ENCODE measurements at regions not wholly inside any gene's neighbourhood (a gene's known extent, or its start where the extent isn't known, plus 50 kb on each side); places are given as distances from the start of the nearest gene placed in this dataset.

- Mint-ChIP-seq H3K27me3 (no peaks in the 10 kb centered on the region), H3K9me3 (no peaks in the 10 kb centered on the region), H3K4me1 (peaks cover 39% of the 10 kb centered on the region), H3K36me3 (peaks cover 3% of the 10 kb centered on the region), H3K27ac (no peak overlapping the region), H3K4me3 (no peak overlapping the region)
Measured at GRCh38 chr21:35232545-35233176, 183.6 kb upstream of the RUNX1 start.

GRCh38 chr21:35231090-35231489 lies 182.0 kb upstream of the RUNX1 start:
- Mint-ChIP-seq H3K4me3 (no peak overlapping the region), H3K27me3 (no peaks in the 10 kb centered on the region), H3K4me1 (peaks cover 41% of the 10 kb centered on the region), H3K9me3 (no peaks in the 10 kb centered on the region), H3K27ac (no peak overlapping the region), H3K36me3 (peaks cover 3% of the 10 kb centered on the region)

GRCh38 chr21:35229290-35229689 lies 180.2 kb upstream of the RUNX1 start:
- Mint-ChIP-seq H3K4me3 (no peak overlapping the region), H3K36me3 (no peaks in the 10 kb centered on the region), H3K4me1 (peaks cover 36% of the 10 kb centered on the region), H3K27me3 (no peaks in the 10 kb centered on the region), H3K9me3 (no peaks in the 10 kb centered on the region), H3K27ac (no peak overlapping the region)

- H3K9me3 Mint-ChIP-seq, result no peaks in the 10 kb centered on the region
- H3K4me1 Mint-ChIP-seq, result peaks cover 46% of the 10 kb centered on the region
- peak overlapping the region; percentile 75 for H3K27ac Mint-ChIP-seq
- peak overlapping the region; percentile 63 for H3K4me3 Mint-ChIP-seq
- no peaks in the 10 kb centered on the region for H3K27me3 Mint-ChIP-seq
- no peaks in the 10 kb centered on the region for H3K36me3 Mint-ChIP-seq
Measured at GRCh38 chr21:35227786-35228185, 178.7 kb upstream of the RUNX1 start.

GRCh38 chr21:35226968-35227744 lies 178.1 kb upstream of the RUNX1 start:
- H3K27me3 Mint-ChIP-seq, result no peaks in the 10 kb centered on the region
- no peaks in the 10 kb centered on the region for H3K36me3 Mint-ChIP-seq
- peak overlapping the region; percentile 79 for H3K27ac Mint-ChIP-seq
- H3K9me3 Mint-ChIP-seq, result no peaks in the 10 kb centered on the region
- H3K4me3 Mint-ChIP-seq, result peak overlapping the region; percentile 72
- peaks cover 52% of the 10 kb centered on the region for H3K4me1 Mint-ChIP-seq

- Mint-ChIP-seq H3K27ac (no peak overlapping the region), H3K36me3 (no peaks in the 10 kb centered on the region), H3K9me3 (no peaks in the 10 kb centered on the region), H3K4me3 (no peak overlapping the region), H3K27me3 (no peaks in the 10 kb centered on the region), H3K4me1 (peaks cover 57% of the 10 kb centered on the region)
Measured at GRCh38 chr21:35226328-35226727, 177.2 kb upstream of the RUNX1 start.

- peaks cover 57% of the 10 kb centered on the region for H3K4me1 Mint-ChIP-seq
- H3K27ac Mint-ChIP-seq, result no peak overlapping the region
- no peaks in the 10 kb centered on the region for H3K27me3 Mint-ChIP-seq
Measured at GRCh38 chr21:35225573-35225972, 176.5 kb upstream of the RUNX1 start.

GRCh38 chr21:35223480-35224156 lies 174.5 kb upstream of the RUNX1 start:
- H3K9me3 Mint-ChIP-seq, result no peaks in the 10 kb centered on the region
- H3K36me3 Mint-ChIP-seq, result no peaks in the 10 kb centered on the region
- peak overlapping the region; percentile 68 for H3K27ac Mint-ChIP-seq
- no peak overlapping the region for H3K4me3 Mint-ChIP-seq
- H3K27me3 Mint-ChIP-seq, result no peaks in the 10 kb centered on the region
- H3K4me1 Mint-ChIP-seq, result peaks cover 57% of the 10 kb centered on the region

More at GRCh38 chr21:35225573-35225972, 176.5 kb upstream of the RUNX1 start:
- Mint-ChIP-seq H3K9me3 (no peaks in the 10 kb centered on the region), H3K4me3 (no peak overlapping the region), H3K36me3 (no peaks in the 10 kb centered on the region)

GRCh38 chr21:35222541-35222941 lies 173.4 kb upstream of the RUNX1 start:
- peak overlapping the region; percentile 1 for H3K27ac Mint-ChIP-seq
- H3K4me1 Mint-ChIP-seq, result peaks cover 57% of the 10 kb centered on the region
- no peaks in the 10 kb centered on the region for H3K9me3 Mint-ChIP-seq
- H3K36me3 Mint-ChIP-seq, result no peaks in the 10 kb centered on the region
- H3K27me3 Mint-ChIP-seq, result no peaks in the 10 kb centered on the region
- H3K4me3 Mint-ChIP-seq, result peak overlapping the region; percentile 5

- no peaks in the 10 kb centered on the region for H3K27me3 Mint-ChIP-seq
- peak overlapping the region; percentile 5 for H3K4me3 Mint-ChIP-seq
- H3K36me3 Mint-ChIP-seq, result no peaks in the 10 kb centered on the region
- no peaks in the 10 kb centered on the region for H3K9me3 Mint-ChIP-seq
- peaks cover 53% of the 10 kb centered on the region for H3K4me1 Mint-ChIP-seq
- peak overlapping the region; percentile 1 for H3K27ac Mint-ChIP-seq
Measured at GRCh38 chr21:35222021-35222420, 172.9 kb upstream of the RUNX1 start.

- Mint-ChIP-seq H3K27me3 (no peaks in the 10 kb centered on the region), H3K4me1 (peaks cover 36% of the 10 kb centered on the region), H3K9me3 (no peaks in the 10 kb centered on the region), H3K36me3 (no peaks in the 10 kb centered on the region), H3K27ac (no peak overlapping the region), H3K4me3 (no peak overlapping the region)
Measured at GRCh38 chr21:35220301-35220700, 171.2 kb upstream of the RUNX1 start.

GRCh38 chr21:35219719-35220118 lies 170.6 kb upstream of the RUNX1 start:
- H3K4me3 Mint-ChIP-seq, result no peak overlapping the region
- H3K36me3 Mint-ChIP-seq, result no peaks in the 10 kb centered on the region
- no peak overlapping the region for H3K27ac Mint-ChIP-seq
- no peaks in the 10 kb centered on the region for H3K27me3 Mint-ChIP-seq
- no peaks in the 10 kb centered on the region for H3K9me3 Mint-ChIP-seq
- H3K4me1 Mint-ChIP-seq, result peaks cover 32% of the 10 kb centered on the region

- Mint-ChIP-seq H3K9me3 (no peaks in the 10 kb centered on the region), H3K27ac (no peak overlapping the region), H3K27me3 (no peaks in the 10 kb centered on the region), H3K36me3 (no peaks in the 10 kb centered on the region), H3K4me3 (no peak overlapping the region), H3K4me1 (peaks cover 32% of the 10 kb centered on the region)
Measured at GRCh38 chr21:35219291-35219690, 170.2 kb upstream of the RUNX1 start.

GRCh38 chr21:35217504-35218060 lies 168.5 kb upstream of the RUNX1 start:
- H3K4me1 Mint-ChIP-seq, result peaks cover 16% of the 10 kb centered on the region
- no peaks in the 10 kb centered on the region for H3K36me3 Mint-ChIP-seq
- peak overlapping the region; percentile 81 for H3K27ac Mint-ChIP-seq
- no peak overlapping the region for H3K4me3 Mint-ChIP-seq
- no peaks in the 10 kb centered on the region for H3K27me3 Mint-ChIP-seq
- no peaks in the 10 kb centered on the region for H3K9me3 Mint-ChIP-seq

GRCh38 chr21:35216996-35217395 lies 167.9 kb upstream of the RUNX1 start:
- peaks cover 10% of the 10 kb centered on the region for H3K4me1 Mint-ChIP-seq
- H3K27me3 Mint-ChIP-seq, result no peaks in the 10 kb centered on the region
- H3K36me3 Mint-ChIP-seq, result no peaks in the 10 kb centered on the region
- H3K27ac Mint-ChIP-seq, result no peak overlapping the region
- no peak overlapping the region for H3K4me3 Mint-ChIP-seq
- H3K9me3 Mint-ChIP-seq, result no peaks in the 10 kb centered on the region

- Mint-ChIP-seq H3K27me3 (no peaks in the 10 kb centered on the region), H3K27ac (no peak overlapping the region), H3K4me1 (peaks cover 7% of the 10 kb centered on the region), H3K9me3 (no peaks in the 10 kb centered on the region), H3K36me3 (no peaks in the 10 kb centered on the region), H3K4me3 (no peak overlapping the region)
Measured at GRCh38 chr21:35215870-35216269, 166.8 kb upstream of the RUNX1 start.

Data from activated naive CD4-positive, alpha-beta T cell treated with anti-CD3 and anti-CD28 coated beads, Interleukin-2, amount 50 U/mL, for 24 hours (primary cell).